Bronchial epithelial cell (primary cell): ENCODE measurements at regions not wholly inside any gene's neighbourhood (a gene's known extent, or its start where the extent isn't known, plus 50 kb on each side); places are given as distances from the start of the nearest gene placed in this dataset.

ENCODE experiments used
- DNase-seq: peaks from one replicate; pipeline ENCODE4 v3.0.0-alpha.2; 2010; ENCODE audit warnings: low read depth
- FAIRE-seq: peaks from 2 replicates; lab custom pipeline; 2011; peaks lifted over from hg19 to GRCh38; lab: Jason Lieb, UNC
- H3K27me3 ChIP-seq: 2 replicates; pipeline ENCODE4 v1.5.1; 2011; ENCODE audit warnings: low read length; ENCODE audit not compliant: control insufficient read depth, insufficient read depth
- H3K36me3 ChIP-seq: 2 replicates; pipeline ENCODE4 v1.5.1; 2011; ENCODE audit warnings: low read length; ENCODE audit not compliant: control insufficient read depth, insufficient read depth
- H3K4me3 ChIP-seq: 2 replicates; pipeline ENCODE4 v1.5.1; 2011; ENCODE audit warnings: mild to moderate bottlenecking, low read depth, low read length, control low read depth
- CTCF ChIP-seq: IDR thresholded peaks from 2 replicates; pipeline ENCODE4 v1.5.1; 2011; ENCODE audit warnings: mild to moderate bottlenecking, moderate library complexity, low read length, control low read depth, inconsistent platforms; ENCODE audit not compliant: insufficient read depth, severe bottlenecking

- no peak overlapping the region for H3K4me3 ChIP-seq
Observed at GRCh38 chr4:78721747-78722146, 54.4 kb upstream of the BMP2K start.

GRCh38 chr4:78722320-78722719, 53.8 kb upstream of the BMP2K start:
- no peak for TF ChIP-seq CTCF
- no peak for DNase-seq
- FAIRE-seq: no peak

More at GRCh38 chr4:78721747-78722146, 54.4 kb upstream of the BMP2K start:
- DNase-seq (no peak), FAIRE-seq (no peak)
- Histone ChIP-seq H3K36me3 (no peaks in the 10 kb centered on the region), H3K27me3 (no peaks in the 10 kb centered on the region)
- TF ChIP-seq CTCF: no peak

GRCh38 chr4:78722878-78723277, 53.3 kb upstream of the BMP2K start:
- FAIRE-seq (no peak), DNase-seq (no peak)
- H3K27me3 ChIP-seq: no peaks in the 10 kb centered on the region
- no peak for TF ChIP-seq CTCF
- no peak overlapping the region for H3K4me3 ChIP-seq
- H3K36me3 ChIP-seq: no peaks in the 10 kb centered on the region

More at GRCh38 chr4:78722320-78722719, 53.8 kb upstream of the BMP2K start:
- Histone ChIP-seq H3K36me3 (no peaks in the 10 kb centered on the region), H3K27me3 (no peaks in the 10 kb centered on the region), H3K4me3 (no peak overlapping the region)
